Skin epidermis (tissue), 12 donors: ENCODE measurements at regions not wholly inside any gene's neighbourhood (a gene's known extent, or its start where the extent isn't known, plus 50 kb on each side); places are given as distances from the start of the nearest gene placed in this dataset.

Experiments used
- H3K27ac ChIP-seq, 21 experiments: fragments of 200-600 bp; sonication (generic) in 11 of 21; one replicate each; pipeline ENCODE4 v1.5.0; 2020; ENCODE audit warnings: mild to moderate bottlenecking in 3 of 21, inconsistent platforms in 2 of 21, moderate library complexity in 2 of 21
- H3K4me3 ChIP-seq, 7 experiments: fragments of 200-600 bp; sonication (generic) in 2 of 7; one replicate each; pipeline ENCODE4 v1.5.0; 2020; ENCODE audit warnings: inconsistent platforms in 2 of 7, mild to moderate bottlenecking in 2 of 7, moderate library complexity in 1 of 7

DNA sequence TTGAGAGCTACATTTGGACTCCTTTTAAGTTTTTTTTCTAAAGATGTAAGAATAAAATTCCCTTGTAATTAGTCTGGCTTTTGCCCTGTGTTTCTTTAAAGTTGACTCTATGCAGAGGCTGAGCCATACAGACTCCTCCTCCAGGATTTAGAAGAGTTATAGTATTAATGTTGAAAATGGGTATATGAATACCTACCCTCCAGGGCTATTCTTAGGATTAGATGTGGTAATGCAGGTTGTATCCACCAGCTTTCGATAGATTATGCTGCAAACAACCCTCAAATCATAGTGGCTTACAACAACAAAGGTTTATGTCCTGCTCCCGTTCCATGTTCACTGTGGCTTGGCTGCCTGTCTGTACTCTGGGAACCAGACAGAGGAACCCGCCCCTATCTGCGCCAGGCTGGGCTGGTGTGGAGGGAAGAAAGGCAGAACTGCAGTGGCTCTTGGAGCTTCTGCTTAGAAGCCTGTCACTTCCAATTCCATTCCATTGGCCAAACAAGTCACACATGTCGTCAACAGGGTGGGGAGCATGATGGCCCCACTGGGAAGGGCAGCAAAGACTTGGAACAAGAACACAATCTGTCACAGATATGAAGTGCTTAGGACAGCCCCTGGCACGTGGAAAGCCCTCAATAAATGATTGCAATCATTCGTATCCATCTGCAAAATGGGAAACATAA lies 290.8 kb downstream of the FOXO1 start:
- Histone ChIP-seq H3K4me3 (no peak overlapping the region), H3K27ac (no peak overlapping the region)

DNA sequence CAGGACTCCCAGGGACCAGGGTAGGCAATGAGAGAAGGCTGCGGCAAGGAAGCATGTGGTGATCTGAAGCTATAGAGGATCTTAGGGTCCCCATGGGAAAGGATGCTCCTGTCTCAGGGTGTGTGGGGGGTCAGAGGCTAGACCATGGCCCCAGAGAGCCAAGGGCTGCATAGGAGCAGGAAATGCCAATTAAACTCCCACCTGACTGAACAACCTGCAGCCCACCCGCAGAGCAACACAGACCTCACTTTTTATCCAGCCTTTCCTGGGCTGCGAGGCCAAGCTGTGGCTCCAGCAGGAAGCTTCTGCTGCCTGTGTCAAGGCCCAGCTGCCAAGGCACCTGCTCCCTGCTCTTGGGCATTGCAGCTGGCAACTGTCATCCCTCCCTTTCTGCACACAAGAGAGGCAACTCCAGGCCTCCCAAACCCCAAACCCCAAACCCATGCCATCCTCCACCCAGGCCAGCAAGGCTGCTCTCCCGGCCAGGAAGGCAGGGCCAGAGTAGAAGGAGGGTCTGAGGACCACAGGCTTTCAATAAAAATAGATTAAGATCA lies 290.1 kb downstream of the FOXO1 start:
- no peak overlapping the region for H3K4me3 ChIP-seq
- no peak overlapping the region for H3K27ac ChIP-seq

DNA sequence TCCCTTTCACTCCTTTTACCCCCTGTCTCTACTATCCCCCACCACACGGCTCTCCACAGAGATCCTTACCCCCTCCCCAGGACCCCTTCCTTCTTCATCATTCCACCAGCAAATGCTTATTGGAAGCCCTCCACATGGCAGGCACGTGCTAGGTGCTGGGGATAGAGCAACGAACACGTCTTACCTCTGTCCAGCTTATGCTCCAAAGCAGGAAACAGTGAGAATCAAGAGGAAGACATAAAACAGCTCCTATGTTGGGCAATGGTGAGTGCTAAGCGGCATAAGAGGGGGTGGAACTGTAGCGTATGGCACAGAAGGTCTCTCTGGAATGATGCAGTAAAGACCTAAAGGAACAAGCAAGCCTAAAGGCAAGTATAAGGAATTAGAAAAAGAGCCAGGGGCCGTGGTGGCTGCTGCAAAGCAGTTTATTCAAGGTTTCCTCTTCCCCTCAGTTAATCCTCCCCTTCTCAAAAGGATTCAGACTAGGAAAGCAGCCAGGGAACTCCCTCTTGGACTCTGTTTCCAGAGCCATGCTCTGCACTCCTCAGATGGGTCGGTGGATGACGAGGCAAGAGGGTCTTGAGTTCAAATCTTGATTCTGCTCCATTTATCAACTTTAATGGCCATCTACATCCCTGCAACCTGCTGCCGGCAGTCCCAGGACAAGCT lies 289.4 kb downstream of the FOXO1 start:
- H3K27ac ChIP-seq, result no peak overlapping the region

DNA sequence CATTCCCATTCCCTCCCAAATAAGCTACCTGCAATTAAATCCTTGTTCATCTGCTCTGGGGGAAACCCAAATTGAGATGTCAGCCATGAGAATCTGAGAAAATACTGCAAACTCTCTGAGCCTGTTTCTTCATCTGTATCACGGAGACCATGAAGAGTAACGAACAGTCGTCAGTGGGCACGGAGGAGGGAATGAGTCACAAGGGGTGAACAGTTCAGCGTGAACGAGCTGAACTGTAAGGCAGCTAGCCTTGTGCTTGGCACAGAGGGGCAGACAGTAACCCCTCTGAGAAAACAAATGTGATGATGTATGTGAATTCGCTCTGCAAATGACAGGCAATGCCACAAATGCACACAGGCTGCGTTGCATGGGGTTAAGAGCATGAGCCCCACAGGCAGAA lies 288.7 kb downstream of the FOXO1 start:
- no peak overlapping the region for H3K4me3 ChIP-seq
- no peak overlapping the region for H3K27ac ChIP-seq

More for the DNA sequence above, 289.4 kb downstream of the FOXO1 start:
- no peak overlapping the region for H3K4me3 ChIP-seq

DNA sequence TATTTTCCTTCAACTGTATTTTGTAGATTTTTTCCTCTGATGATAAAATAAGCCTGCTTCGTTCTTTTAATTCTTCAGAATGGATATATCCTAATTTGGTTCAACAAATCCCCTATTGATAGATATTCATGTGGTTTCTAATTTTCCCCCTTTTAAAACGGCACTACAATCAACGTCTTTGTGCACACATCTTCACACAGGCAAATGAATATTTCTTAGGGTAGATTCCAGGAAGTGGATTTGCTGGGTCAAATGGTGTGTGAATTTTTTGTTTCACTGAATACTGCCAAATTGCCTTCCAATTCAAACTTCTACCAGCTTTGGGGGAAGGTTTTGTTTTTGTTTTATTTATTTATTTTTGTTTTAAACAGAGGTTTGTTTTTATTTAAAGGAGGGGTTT lies 287.2 kb downstream of the FOXO1 start:
- Histone ChIP-seq H3K27ac (peak overlapping the region in 1 of 21 experiments; percentile 63), H3K4me3 (no peak overlapping the region)

DNA sequence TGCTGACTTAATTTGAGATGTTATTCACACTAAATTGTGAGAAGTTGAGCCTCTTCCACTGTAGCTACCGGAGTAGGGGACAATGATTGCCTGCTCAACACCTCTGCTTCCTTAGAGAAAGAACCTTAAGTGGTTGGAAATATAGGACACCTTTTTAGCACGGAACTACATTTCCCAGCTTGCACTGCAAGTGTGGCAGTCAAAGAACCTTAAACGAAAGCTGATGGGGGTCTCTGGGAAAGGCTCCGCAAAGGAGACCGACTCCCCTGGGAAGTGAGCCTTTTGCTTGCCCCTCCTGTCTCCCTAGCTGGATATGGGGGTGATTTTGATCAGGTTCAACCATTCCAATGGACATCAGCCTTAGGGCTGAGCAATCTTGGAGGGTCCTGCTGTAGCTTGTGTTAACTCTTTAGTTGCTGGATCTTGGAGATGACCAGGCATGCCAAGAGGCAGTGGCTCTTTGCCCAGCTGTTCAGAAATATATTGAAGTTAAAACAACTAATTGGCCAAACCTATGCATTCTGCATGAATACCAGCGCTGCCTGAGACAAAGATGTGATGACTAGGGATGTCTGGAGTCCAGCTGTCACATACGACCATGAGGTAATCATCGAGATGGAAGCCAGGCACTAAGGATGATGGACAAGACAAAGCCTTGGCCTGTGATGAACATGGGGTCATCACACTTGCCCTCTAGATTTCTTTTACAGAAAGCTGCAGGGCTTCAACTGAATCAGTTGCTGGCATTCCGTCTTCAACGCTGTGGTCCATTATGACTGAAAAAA lies 286.5 kb downstream of the FOXO1 start:
- no peak overlapping the region for H3K4me3 ChIP-seq
- H3K27ac ChIP-seq, result peak overlapping the region in 1 of 21 experiments; percentile 63

DNA sequence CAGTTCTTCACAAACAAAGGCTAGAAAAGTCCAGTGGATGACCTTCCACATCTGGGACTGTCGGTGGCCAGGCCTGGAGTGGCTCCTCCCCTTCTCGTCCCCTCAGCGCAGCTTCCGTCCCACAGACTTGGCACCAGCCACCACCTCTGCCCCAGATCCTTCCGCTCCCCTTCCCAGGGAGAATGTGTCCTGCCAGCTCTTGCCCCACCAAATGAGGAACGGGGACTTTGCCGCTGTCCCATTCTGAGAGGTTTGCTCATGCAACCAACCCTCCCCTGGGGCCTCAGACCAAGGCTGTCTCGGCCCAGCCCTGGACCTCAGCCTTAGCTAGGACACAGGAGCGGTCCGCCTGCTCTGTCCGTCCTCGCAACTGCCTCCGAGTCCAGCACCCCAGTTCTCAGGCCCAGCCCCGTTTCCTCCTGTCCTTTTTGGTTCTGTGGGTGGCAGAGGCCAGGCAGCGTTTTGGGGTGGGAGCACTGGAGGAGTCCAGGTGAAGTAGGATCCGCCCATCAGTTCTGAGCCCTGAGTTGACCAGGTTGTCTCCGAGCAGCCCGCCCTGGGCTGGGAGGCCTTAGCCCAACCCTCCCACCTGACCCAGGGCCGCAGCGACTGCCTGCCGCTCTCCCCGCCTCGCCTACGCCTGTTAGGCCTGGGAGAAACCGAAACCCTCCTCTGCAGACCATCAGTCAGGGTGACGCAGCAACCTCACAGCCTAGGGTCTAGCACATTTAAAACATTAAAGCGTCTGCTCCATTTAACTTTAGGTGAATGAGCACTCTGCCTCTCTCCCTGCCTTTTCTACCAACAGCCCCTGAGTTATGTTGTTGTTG lies 284.3 kb downstream of the FOXO1 start:
- H3K27ac ChIP-seq, result no peak overlapping the region
- no peak overlapping the region for H3K4me3 ChIP-seq

DNA sequence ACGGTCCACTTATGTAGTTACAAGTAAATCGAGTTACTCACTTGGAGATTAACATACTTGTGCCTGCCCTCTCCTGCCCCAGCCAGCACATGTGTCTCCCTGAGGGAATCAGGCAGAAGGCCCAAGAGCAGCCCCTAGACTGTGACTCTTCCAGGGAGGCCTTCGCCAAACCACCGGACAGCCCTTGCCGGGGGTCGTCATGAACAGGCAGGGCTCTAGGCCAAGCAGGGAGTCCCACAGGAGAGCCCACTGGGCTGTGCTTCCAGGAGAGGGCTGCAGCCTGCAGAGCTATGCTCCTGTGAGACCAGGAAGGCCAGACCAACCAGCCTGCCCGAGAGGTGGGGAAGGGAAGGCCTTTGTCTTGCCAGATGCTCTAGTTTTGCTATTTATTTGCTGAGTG lies 283.3 kb downstream of the FOXO1 start:
- Histone ChIP-seq H3K27ac (no peak overlapping the region), H3K4me3 (no peak overlapping the region)

DNA sequence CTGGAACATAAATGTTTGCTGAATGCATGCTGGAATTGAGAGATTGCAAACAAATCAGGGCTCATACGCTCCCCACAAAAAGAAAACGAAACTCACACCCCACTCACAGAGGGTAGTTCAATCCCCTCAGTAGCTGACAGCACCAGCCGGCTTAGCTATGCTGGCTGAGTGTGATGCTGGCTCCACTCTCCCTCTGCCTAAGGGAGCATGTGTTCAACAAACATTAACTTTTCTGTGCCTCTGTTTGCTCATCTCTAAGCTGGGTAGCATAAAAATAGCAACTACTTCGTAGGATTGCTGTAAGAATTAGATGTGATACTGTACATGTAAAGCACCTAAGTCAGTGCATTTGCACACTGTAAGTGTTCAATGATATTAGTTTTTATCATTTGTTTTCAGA lies 282.6 kb downstream of the FOXO1 start:
- Histone ChIP-seq H3K4me3 (no peak overlapping the region), H3K27ac (peak overlapping the region in 1 of 21 experiments; percentile 20)

DNA sequence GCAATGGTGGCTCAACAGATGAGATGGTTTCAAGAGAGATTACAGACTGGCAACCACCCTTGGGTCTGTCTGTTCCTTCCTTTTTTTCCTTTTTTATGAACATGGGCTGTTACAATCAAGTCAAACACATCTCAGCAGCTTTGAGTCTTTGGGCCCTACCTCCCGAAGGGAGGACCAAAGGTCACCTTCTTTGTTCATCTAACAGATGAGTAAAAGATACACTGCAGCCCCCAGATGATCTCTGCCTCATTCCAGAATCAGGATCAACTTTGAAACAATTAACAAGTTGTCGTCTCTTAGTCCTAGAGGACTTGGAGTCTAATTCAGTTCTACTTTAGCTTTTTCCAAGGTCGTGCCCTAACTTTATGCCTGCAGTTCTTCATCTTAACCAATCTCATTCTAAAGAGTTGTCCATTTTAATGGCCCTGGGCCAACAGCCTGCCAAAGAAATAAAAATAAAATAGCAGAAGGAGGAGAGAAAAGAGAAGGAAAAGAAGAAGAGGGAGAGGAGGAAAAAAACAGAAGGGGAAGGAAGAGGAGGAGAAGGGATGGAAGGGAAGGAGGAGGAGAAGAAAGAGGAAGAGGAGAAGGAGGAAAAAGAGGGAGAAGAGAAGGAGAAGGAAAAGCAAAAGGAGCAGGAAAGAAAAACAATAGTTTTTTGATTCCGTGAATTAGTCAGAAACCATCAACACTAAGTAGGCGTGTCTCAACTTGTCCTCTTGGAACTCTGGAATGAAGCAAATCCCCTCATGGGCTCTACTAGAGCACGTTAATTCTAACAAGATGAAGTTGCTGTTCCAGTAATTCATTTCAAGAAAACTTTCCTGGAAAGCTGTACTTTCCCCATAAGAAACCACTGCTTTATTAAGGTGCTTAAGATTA lies 281.2 kb downstream of the FOXO1 start:
- Histone ChIP-seq H3K27ac (peak overlapping the region in 1 of 21 experiments; percentile 31), H3K4me3 (no peak overlapping the region)

DNA sequence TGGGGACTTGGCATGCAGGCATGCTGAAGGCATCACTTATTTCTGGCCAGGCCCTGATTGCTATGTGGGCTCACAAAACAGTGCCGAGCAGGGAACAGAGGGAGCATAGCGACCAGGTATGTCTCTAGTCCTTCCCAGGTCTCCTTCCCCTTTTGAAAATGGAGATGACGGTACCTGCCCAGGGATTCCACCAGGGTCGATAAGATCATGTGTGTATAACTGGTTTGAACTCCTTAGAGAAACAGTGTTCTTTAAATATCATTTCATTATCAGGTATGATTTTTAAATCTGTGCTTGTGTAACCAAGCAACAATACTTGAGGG lies 280.6 kb downstream of the FOXO1 start:
- no peak overlapping the region for H3K4me3 ChIP-seq
- peak overlapping the region in 1 of 21 experiments; percentile 31 for H3K27ac ChIP-seq

DNA sequence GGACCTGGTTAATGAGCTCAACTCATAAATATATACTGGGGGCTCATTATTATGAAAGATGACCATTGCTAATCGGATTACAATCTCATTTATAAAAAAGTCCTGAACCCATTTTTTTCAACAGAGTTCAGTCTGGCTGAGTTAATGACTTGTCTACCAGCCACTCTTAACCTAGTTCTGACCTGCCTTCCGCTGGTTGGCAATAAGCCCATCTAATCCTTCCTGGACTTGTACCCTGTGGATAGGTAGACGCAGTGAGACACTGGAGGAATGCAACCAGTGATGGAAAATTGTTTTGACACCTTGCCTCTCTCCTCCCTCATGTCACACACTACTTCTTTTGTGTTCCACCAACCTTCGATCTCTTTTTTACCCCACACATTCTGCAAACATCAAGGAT lies 279.9 kb downstream of the FOXO1 start:
- H3K4me3 ChIP-seq, result no peak overlapping the region
- no peak overlapping the region for H3K27ac ChIP-seq

DNA sequence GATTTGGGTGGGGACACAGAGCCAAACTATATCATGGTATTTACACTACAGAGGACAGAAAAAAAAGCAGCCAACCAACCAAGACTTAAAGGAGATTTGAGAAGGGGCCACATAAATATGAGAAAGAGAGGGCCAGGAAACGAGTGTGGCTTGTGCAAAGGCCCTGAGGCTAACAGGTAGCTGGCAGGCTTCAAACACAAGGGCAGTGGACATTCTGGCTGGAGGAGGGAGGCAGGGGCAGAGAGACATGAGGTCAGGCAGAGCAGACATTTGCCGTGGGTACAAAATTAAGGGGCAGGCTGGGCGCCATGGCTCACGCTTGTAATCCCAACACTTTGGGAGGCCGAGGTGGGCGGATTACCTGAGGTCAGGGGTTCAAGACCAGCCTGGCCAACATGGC lies 278.7 kb downstream of the FOXO1 start:
- no peak overlapping the region for H3K4me3 ChIP-seq
- peak overlapping the region in 4 of 21 experiments; percentile 71 to 97 (median 84) for H3K27ac ChIP-seq

DNA sequence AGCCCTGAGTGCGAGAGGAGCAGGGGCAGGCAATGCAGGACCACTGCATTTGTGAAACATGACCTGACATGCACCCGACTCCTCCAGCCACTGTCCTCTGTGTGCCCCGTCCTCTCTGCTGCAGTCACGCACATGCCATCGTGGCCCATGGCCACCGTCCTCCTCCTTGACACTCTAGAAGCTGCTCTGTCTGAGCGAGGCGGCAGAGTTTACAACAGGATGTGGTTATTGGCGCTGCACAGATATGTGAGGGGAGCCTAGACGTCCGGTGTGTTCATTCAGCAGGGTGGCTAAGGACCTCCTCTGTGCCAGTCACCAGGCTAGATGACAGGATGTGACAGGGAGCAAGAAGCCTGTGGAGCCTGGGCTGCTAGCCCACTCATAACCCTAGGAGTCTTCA lies 277.8 kb downstream of the FOXO1 start:
- Histone ChIP-seq H3K4me3 (no peak overlapping the region), H3K27ac (peak overlapping the region in 16 of 21 experiments; percentile 20 to 97 (median 67))

DNA sequence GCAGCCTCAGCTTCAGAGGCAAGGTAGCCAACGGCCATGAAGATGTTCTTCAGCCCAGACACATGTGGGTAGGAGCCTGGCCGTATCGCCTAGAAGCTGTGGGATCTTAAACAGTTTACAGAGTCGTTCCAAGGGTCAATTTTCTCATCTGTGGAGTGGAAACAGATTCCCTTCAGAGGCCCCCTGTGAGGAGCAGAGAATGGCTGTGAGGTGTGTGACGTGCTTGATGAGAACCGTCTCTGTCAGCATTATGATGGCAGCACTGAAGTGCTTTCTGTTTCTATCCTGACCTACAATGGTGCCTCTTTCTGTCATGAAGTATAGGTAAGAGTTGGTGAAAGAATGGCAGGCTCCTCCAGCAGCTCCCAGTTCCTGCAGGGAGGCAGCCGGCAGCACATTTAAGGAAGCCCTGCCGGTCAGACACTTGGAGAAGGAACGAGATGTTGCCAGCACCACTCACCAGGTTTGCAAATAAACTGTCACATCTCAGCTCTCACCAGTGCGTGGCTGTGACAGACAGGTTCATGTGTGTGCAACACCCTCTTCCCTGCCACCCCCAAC lies 277.3 kb downstream of the FOXO1 start:
- Histone ChIP-seq H3K4me3 (peak overlapping the region in 2 of 7 experiments; percentile 10 to 15), H3K27ac (peak overlapping the region in 17 of 21 experiments; percentile 14 to 97 (median 66))

DNA sequence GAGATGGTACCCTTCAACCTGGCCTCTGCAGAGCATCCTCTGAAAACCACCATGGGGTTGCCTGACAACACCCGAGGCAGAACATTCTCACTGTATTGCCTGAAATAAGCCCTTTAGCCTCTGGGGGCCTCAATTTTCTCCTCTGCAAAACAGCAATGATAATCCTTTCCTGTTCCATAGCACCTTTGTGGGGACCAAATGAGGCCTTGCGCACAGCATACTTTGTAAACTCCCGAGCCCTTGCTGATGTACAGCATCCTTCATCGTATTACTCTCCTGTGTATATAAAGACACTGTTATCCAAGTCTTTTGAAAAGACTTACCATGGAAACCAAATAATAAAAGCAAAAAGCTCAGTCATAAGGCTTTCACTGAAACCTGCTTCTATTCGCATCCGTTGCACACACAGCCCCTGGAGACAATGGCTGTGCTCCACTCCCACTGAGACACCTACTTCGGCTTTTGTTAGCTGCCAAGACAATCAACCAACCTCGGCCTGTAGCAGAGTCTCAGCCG lies 276.0 kb downstream of the FOXO1 start:
- H3K4me3 ChIP-seq, result no peak overlapping the region
- peak overlapping the region in 1 of 21 experiments; percentile 97 for H3K27ac ChIP-seq

DNA sequence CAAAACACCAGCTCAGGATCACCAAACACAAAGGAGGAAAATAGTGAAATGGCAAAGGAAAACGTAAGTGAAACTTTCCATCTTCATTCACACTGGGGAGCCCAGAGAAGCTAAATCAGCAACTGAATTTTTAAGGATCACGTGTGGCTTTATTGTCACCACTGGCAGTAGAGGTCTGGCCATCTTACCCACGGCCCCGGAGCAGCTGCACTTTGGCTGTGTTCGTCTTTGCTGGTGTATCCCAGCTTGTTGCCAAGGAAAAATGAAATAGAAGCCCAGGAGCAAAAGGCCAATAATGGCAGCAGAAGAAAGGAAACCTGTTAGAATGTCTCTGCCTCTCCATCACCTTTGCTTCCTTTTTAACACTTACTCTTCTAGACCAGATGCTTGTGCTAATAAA lies 274.7 kb downstream of the FOXO1 start:
- H3K4me3 ChIP-seq, result no peak overlapping the region
- H3K27ac ChIP-seq, result no peak overlapping the region

DNA sequence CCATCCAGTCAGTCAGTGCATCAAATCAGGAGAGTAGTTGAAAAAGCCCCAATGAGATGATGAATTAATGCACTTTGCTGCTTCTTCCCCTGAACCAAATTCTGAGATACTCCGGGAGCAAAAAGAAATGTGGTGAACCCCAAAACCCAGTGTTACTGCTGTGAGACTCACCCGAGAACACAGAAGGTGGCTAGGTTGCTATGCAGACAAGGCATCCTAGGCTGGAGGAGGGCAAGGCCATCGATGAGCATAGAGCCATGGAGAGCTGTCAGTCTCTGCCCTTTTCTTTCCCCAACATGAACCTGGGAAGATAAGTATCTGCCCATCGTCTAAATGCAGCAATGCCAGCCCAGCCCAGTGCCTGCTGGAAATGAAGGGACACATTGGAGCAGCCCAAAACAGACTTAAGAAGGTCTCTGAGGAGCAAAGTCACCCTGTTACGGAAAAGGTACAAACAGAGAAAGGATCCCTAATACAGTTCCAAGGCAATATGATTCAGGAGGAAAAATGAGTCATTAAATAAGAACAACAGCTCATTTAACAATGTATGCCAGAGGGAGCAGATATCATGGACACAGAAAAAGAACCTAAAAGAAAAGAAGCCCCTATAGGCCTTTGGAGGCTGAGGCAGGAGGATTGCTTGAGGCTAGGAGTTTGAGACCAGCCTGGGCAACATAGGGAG lies 272.0 kb downstream of the FOXO1 start:
- Histone ChIP-seq H3K4me3 (no peak overlapping the region), H3K27ac (no peak overlapping the region)
